Stimulated activated naive B cell treated with anti-CD40 and anti-IgM and Interleukin-4, amounts not matched to agents 10 μg/mL and 1 μg/mL and 100 μg/mL, for 72 hours (primary cell): ENCODE measurements at regions not wholly inside any gene's neighbourhood (a gene's known extent, or its start where the extent isn't known, plus 50 kb on each side); places are given as distances from the start of the nearest gene placed in this dataset.
A peak's percentile ranks its signal among the peaks of the same experiment; 100 is the strongest.
"Not testable (repeated sequence)": the region's sequence is repeated elsewhere in the genome, so short reads cannot be mapped to it uniquely, and the experiment has no call there.

ENCODE experiments used
- ATAC-seq, 2 donors: fragments of 150-1000 bp; cut with Tn5 transposase; replicated peaks; 2 replicates each; pipeline ENCODE4 v1.10.0; 2021; ENCODE audit warnings: moderate library complexity in 1 of 2
- DNase-seq: peaks from one replicate; pipeline ENCODE4 v3.0.0; 2021
- H3K27ac Mint-ChIP-seq: one replicate; pipeline ENCODE4 v1.8.0; 2022; ENCODE audit warnings: mild to moderate bottlenecking, mixed read lengths
- H3K27me3 Mint-ChIP-seq, 2 donors: one replicate each; pipeline ENCODE4 v1.8.0; 2022; ENCODE audit warnings: mixed read lengths in 2 of 2
- H3K36me3 Mint-ChIP-seq, 2 donors: one replicate each; pipeline ENCODE4 v1.8.0; 2022; ENCODE audit warnings: mixed read lengths in 2 of 2, mild to moderate bottlenecking in 1 of 2
- H3K4me1 Mint-ChIP-seq, 2 donors: one replicate each; pipeline ENCODE4 v1.8.0; 2022; ENCODE audit warnings: mixed read lengths in 2 of 2, mild to moderate bottlenecking in 1 of 2
- H3K4me3 Mint-ChIP-seq, 2 donors: one replicate each; pipeline ENCODE4 v1.8.0; 2022; ENCODE audit warnings: mild to moderate bottlenecking in 2 of 2, mixed read lengths in 2 of 2, moderate library complexity in 1 of 2
- H3K9me3 Mint-ChIP-seq, 2 donors: one replicate each; pipeline ENCODE4 v1.8.0; 2022; ENCODE audit warnings: mixed read lengths in 2 of 2, mild to moderate bottlenecking in 1 of 2

- peaks cover 0 to 3% of the 10 kb centered on the region in 2 donors for H3K9me3 Mint-ChIP-seq
- no peak for DNase-seq
- peaks cover 7 to 14% of the 10 kb centered on the region in 2 donors for H3K27me3 Mint-ChIP-seq
- H3K4me1 Mint-ChIP-seq = no peaks in the 10 kb centered on the region
- H3K36me3 Mint-ChIP-seq = peaks cover 0 to 2% of the 10 kb centered on the region in 2 donors
- no peak for ATAC-seq
- H3K27ac Mint-ChIP-seq = no peak overlapping the region
- H3K4me3 Mint-ChIP-seq = no peak overlapping the region
Observed at GRCh38 chr3:61411009-61411662, 150.2 kb upstream of the PTPRG start.

GRCh38 chr3:61414456-61414855 is 146.9 kb upstream of the PTPRG start:
- DNase-seq (no peak), ATAC-seq (no peak)
- H3K36me3 Mint-ChIP-seq = peaks cover 0 to 2% of the 10 kb centered on the region in 2 donors

GRCh38 chr3:61415201-61415600 is 146.2 kb upstream of the PTPRG start:
- Mint-ChIP-seq H3K36me3 (peaks cover 0 to 2% of the 10 kb centered on the region in 2 donors), H3K27me3 (peaks cover 0 to 12% of the 10 kb centered on the region in 2 donors), H3K4me1 (no peaks in the 10 kb centered on the region), H3K9me3 (peaks cover 0 to 3% of the 10 kb centered on the region in 2 donors), H3K27ac (no peak overlapping the region), H3K4me3 (no peak overlapping the region)
- DNase-seq (no peak), ATAC-seq (no peak)

More at GRCh38 chr3:61414456-61414855, 146.9 kb upstream of the PTPRG start:
- Mint-ChIP-seq H3K27me3 (peaks cover 0 to 12% of the 10 kb centered on the region in 2 donors), H3K4me1 (no peaks in the 10 kb centered on the region), H3K9me3 (peaks cover 0 to 3% of the 10 kb centered on the region in 2 donors), H3K27ac (no peak overlapping the region), H3K4me3 (no peak overlapping the region)

GRCh38 chr3:61416618-61417017 is 144.8 kb upstream of the PTPRG start:
- peaks cover 0 to 9% of the 10 kb centered on the region in 2 donors for H3K27me3 Mint-ChIP-seq

GRCh38 chr3:61417352-61417751 is 144.0 kb upstream of the PTPRG start:
- no peaks in the 10 kb centered on the region for H3K9me3 Mint-ChIP-seq
- no peaks in the 10 kb centered on the region for H3K4me1 Mint-ChIP-seq
- no peak for ATAC-seq
- H3K27me3 Mint-ChIP-seq = peaks cover 0 to 6% of the 10 kb centered on the region in 2 donors
- no peaks in the 10 kb centered on the region for H3K36me3 Mint-ChIP-seq
- no peak overlapping the region for H3K27ac Mint-ChIP-seq
- DNase-seq = no peak
- no peak overlapping the region for H3K4me3 Mint-ChIP-seq

More at GRCh38 chr3:61416618-61417017, 144.8 kb upstream of the PTPRG start:
- DNase-seq = no peak
- H3K9me3 Mint-ChIP-seq = peaks cover 0 to 2% of the 10 kb centered on the region in 2 donors
- no peak for ATAC-seq
- H3K4me1 Mint-ChIP-seq = no peaks in the 10 kb centered on the region
- H3K27ac Mint-ChIP-seq = no peak overlapping the region
- no peak overlapping the region for H3K4me3 Mint-ChIP-seq
- H3K36me3 Mint-ChIP-seq = peaks cover 0 to 1% of the 10 kb centered on the region in 2 donors

GRCh38 chr3:61420136-61420759 is 141.1 kb upstream of the PTPRG start:
- H3K27ac Mint-ChIP-seq = no peak overlapping the region
- H3K36me3 Mint-ChIP-seq = no peaks in the 10 kb centered on the region
- DNase-seq (no peak), ATAC-seq (no peak)
- peaks cover 0 to 6% of the 10 kb centered on the region in 2 donors for H3K27me3 Mint-ChIP-seq
- H3K4me3 Mint-ChIP-seq = no peak overlapping the region
- H3K9me3 Mint-ChIP-seq = no peaks in the 10 kb centered on the region
- no peaks in the 10 kb centered on the region for H3K4me1 Mint-ChIP-seq

- no peak overlapping the region for H3K4me3 Mint-ChIP-seq
- ATAC-seq (no peak), DNase-seq (no peak)
- no peak overlapping the region for H3K27ac Mint-ChIP-seq
- no peaks in the 10 kb centered on the region for H3K36me3 Mint-ChIP-seq
- no peaks in the 10 kb centered on the region for H3K9me3 Mint-ChIP-seq
- H3K27me3 Mint-ChIP-seq = peaks cover 0 to 6% of the 10 kb centered on the region in 2 donors
- no peaks in the 10 kb centered on the region for H3K4me1 Mint-ChIP-seq
Observed at GRCh38 chr3:61422945-61423673, 138.3 kb upstream of the PTPRG start.

GRCh38 chr3:61425356-61425755 is 136.0 kb upstream of the PTPRG start:
- no peaks in the 10 kb centered on the region for H3K9me3 Mint-ChIP-seq

GRCh38 chr3:61429106-61429505 is 132.3 kb upstream of the PTPRG start:
- no peaks in the 10 kb centered on the region for H3K36me3 Mint-ChIP-seq

More at GRCh38 chr3:61425356-61425755, 136.0 kb upstream of the PTPRG start:
- Mint-ChIP-seq H3K36me3 (no peaks in the 10 kb centered on the region), H3K27me3 (no peaks in the 10 kb centered on the region), H3K4me1 (no peaks in the 10 kb centered on the region), H3K4me3 (no peak overlapping the region), H3K27ac (no peak overlapping the region)
- ATAC-seq (peak in 1 of 2 donors; percentile 23), DNase-seq (no peak)

GRCh38 chr3:61434901-61435300 is 126.5 kb upstream of the PTPRG start:
- H3K4me1 Mint-ChIP-seq, H3K9me3 Mint-ChIP-seq, H3K36me3 Mint-ChIP-seq, H3K27ac Mint-ChIP-seq, DNase-seq, ATAC-seq, H3K27me3 Mint-ChIP-seq, H3K4me3 Mint-ChIP-seq: not testable (repeated sequence)

More at GRCh38 chr3:61429106-61429505, 132.3 kb upstream of the PTPRG start:
- DNase-seq (no peak), ATAC-seq (no peak)
- Mint-ChIP-seq H3K4me1 (no peaks in the 10 kb centered on the region), H3K27ac (no peak overlapping the region), H3K27me3 (no peaks in the 10 kb centered on the region), H3K4me3 (no peak overlapping the region), H3K9me3 (no peaks in the 10 kb centered on the region)

GRCh38 chr3:61435361-61435760 is 126.0 kb upstream of the PTPRG start:
- not testable (repeated sequence) for H3K4me3 Mint-ChIP-seq, H3K4me1 Mint-ChIP-seq, H3K9me3 Mint-ChIP-seq, H3K36me3 Mint-ChIP-seq, DNase-seq, H3K27me3 Mint-ChIP-seq, H3K27ac Mint-ChIP-seq, ATAC-seq

- no peaks in the 10 kb centered on the region for H3K4me1 Mint-ChIP-seq
Observed at GRCh38 chr3:61438253-61439121, 122.9 kb upstream of the PTPRG start.

GRCh38 chr3:61439122-61439458 is 122.3 kb upstream of the PTPRG start:
- ATAC-seq (no peak), DNase-seq (no peak)
- Mint-ChIP-seq H3K4me3 (no peak overlapping the region), H3K27ac (no peak overlapping the region), H3K36me3 (no peaks in the 10 kb centered on the region), H3K4me1 (no peaks in the 10 kb centered on the region), H3K27me3 (peaks cover 0 to 5% of the 10 kb centered on the region in 2 donors), H3K9me3 (peaks cover 3 to 13% of the 10 kb centered on the region in 2 donors)

More at GRCh38 chr3:61438253-61439121, 122.9 kb upstream of the PTPRG start:
- no peak overlapping the region for H3K27ac Mint-ChIP-seq
- H3K4me3 Mint-ChIP-seq = no peak overlapping the region
- ATAC-seq = no peak
- H3K36me3 Mint-ChIP-seq = no peaks in the 10 kb centered on the region
- no peak for DNase-seq
- H3K27me3 Mint-ChIP-seq = peaks cover 0 to 5% of the 10 kb centered on the region in 2 donors
- peaks cover 3 to 13% of the 10 kb centered on the region in 2 donors for H3K9me3 Mint-ChIP-seq

- Mint-ChIP-seq H3K4me3 (no peak overlapping the region), H3K27me3 (peaks cover 0 to 11% of the 10 kb centered on the region in 2 donors), H3K4me1 (no peaks in the 10 kb centered on the region), H3K9me3 (peaks cover 0 to 5% of the 10 kb centered on the region in 2 donors), H3K36me3 (no peaks in the 10 kb centered on the region), H3K27ac (no peak overlapping the region)
- ATAC-seq (no peak), DNase-seq (no peak)
Observed at GRCh38 chr3:61442696-61443095, 118.7 kb upstream of the PTPRG start.
